ENCODE measurements at regions not wholly inside any gene's neighbourhood (a gene's known extent, or its start where the extent isn't known, plus 50 kb on each side); places are given as distances from the start of the nearest gene placed in this dataset.

DNA sequence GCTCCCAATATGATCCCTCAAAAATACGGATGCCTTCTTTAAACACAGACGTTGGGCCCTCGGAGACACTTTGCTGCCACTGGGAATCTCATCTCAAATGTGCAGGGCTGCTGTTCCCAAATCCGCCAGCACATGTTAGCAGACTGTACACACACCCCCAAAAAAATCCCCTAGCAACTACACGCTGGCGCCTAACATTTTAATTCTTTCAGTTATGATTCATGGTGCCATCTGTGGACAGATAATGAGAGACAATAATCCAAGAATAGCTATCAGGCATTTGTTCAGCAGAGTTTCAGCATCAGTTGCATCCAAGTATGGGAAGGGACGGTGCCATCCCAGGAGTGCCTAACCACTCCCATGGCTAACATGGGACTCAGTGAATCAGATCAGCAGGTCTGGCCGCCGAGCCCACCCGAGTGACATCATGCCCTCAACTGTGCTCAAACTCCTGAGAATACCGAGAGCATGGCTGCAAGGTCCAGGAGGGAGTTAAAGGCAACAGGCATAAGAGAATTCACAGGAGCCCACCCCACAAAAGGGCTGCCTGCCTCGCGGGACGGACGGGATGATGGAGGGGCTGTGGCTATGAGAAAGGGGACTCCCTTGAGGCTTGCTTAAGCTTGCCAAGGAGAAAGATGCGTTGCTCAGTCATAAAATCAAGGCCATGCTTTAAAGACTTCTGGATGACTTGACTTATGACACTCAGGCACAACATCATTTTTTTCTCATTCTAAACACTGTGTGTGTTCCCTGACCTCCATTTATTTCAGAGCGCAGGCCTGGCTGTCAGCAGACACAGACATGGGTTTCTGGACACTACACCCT lies 337.0 kb downstream of the SHANK2 start:
- DNase-seq = no peak

GRCh38 chr11:70916351-70916750 lies 336.0 kb downstream of the SHANK2 start:
- DNase-seq = no peak

GRCh38 chr11:70918242-70918641 lies 334.1 kb downstream of the SHANK2 start:
- DNase-seq = no peak

DNA sequence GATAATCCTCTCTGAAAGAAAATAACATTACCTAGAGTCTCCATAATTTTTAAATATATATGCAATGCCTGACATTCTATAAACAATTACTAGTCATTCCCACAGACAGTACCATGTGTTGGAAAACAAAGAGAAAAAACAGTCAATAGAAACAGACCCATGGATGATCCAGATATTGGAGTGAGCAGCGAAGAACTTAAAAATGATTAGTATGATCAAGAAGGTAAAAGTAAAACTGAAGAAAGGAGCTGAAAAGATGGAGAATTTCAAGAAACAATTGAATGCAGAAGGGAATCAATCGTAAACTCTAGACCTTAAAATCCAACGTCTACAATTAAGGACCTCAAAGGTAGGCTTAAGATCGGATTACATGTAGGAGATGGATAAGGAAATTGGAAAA lies 330.6 kb downstream of the SHANK2 start:
- no peak for DNase-seq

GRCh38 chr11:70924108-70924507 lies 328.3 kb downstream of the SHANK2 start:
- no peak for DNase-seq

- DNase-seq = no peak
These were observed 327.1 kb downstream of the SHANK2 start for GRCh38 chr11:70925238-70925637.

DNA sequence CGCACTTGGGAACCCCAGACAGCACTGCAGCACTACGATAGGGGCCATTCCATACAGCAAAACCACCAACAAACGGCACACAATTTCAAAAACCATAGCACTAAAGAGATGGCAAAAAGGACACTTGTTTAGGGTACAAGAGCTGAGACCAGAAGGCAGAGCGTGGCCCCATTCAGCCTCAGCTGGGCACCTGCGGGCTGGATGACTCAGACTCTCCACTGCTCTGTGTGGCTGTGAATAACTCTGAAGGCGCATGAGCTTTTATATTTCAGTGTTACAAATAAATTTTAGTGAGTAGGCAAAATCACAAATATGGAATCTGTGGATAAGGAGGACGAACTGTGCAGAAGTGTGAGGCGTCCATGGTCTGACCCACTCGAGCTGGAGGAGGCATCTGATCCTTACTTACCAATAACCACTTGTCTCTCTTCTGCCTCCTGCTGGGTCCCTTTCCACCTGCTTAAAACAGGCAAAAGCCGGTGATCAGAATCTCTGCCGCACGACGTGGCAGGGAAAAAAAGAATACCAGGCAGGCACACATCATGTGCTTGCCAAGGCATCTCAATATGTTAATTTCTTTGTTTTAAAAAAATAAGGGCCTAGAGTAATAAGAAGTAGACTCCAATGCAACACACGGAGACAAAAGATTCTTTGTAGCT lies 325.7 kb downstream of the SHANK2 start:
- DNase-seq = no peak

DNA sequence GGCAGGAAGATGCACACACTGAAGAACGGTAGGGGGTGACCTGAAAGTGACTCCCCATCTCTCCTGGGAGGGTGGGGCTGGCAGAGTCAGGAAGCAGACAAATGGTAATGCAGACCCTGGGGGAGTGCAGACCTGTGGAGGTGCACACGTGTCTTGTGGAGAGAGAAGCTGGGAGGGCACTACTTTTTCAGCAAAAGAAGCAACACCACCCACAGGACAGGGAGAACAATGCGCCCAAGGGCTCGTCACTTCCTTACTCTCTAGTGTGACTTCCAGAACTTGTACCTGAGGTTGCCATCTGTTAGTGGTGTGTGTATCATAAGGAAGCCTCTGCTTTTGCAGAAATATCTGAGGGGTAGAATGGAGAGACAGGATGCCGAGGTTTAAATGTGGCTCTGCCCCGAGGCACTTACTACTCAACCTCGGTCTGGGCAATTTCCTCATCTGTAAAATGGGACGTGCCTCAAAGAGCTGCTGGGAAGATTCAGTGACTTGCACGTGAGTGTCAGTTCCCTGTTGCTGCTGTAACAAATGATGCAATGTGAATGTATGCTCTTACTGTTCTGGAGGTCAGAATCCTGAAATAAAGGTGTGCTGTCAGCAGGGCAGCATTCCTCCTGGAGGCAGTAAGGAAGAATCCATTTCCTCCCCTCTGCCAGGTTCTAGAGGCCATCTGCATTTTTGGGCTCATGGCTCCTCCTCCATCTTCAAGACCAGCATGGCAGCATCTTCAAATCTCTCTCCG lies 323.4 kb downstream of the SHANK2 start:
- DNase-seq = no peak

DNA sequence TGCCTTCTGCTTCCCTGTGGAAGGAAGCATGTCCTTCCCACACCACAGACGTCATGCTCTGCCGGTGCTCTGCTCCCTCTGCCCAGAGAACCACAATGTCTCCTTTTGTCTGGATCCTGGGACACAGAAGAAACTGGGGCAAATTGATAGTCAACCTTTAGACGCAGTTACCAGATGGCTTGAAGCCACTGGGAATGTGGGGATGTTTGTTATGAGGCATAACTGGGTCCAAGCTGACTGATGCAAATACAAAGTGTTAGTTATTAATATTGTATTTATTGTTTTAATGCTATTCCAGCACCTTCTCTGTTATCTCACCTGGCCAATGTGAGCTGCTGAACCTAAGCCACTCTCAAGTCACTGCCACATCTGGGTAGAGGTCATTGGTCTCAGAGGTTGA lies 322.2 kb downstream of the SHANK2 start:
- DNase-seq = no peak

GRCh38 chr11:70931430-70931829 lies 320.9 kb downstream of the SHANK2 start:
- DNase-seq = no peak

GRCh38 chr11:70933981-70934583 lies 318.3 kb downstream of the SHANK2 start:
- DNase-seq = no peak

DNA sequence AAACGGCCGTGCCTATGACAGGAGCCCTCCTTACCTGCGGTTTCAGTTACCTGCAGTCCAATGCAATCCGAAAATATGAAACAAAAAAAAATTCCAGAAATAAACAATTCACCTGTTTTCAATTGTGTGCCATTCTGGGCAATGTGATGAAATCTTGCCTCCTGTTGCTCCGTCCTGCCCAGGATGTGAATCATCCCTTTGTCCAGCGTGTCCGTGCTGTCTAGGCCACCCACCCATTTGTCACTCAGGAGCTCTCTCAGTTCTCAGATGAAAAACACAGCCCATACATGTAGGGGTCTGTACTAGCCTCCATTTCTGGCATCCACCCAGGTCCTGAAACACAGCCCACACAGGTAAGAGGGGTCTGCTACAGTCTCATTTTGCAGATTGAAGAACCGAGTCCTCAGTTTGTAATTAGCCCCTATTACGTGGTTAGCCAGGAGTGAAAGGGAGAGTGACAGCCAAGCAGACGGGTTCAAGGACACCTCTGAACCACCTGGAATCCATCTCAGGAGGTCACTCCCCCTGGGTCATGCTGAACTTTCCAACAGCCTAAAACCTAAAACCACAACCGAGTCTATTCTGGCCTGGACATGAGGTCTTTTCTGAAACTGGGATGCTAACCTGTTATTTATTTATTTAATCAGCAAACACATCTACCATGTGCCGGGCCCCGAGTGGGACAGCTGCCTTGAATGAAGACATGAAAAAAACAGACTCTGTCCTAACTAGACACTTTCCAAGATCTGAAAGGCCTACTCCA lies 317.2 kb downstream of the SHANK2 start:
- no peak for DNase-seq

GRCh38 chr11:70942593-70942992 lies 309.8 kb downstream of the SHANK2 start:
- peak in 1 of 2 donors; percentile 11 for DNase-seq

- no peak for DNase-seq
These were observed 308.2 kb downstream of the SHANK2 start for GRCh38 chr11:70944141-70944540.

DNA sequence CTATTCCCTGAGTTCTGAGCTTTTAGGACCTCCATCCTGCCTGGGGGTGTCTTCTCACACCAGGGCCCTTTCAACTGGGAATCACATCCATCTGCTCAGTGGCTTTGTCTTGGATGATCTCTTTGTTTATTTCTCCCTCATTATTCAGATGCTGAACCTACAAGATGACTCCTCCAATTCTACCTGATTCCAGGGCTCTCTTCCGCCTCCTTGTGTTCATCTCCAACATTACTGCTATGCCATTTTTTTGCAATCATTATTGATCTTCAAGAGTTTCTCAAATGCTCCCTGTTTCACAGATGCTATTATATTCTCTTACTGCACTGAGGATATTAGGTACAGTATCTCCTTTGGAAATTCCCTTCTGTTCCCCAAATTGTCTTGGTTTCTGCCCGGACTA lies 307.7 kb downstream of the SHANK2 start:
- no peak for DNase-seq

GRCh38 chr11:70948398-70948797 lies 304.0 kb downstream of the SHANK2 start:
- no peak for DNase-seq

DNA sequence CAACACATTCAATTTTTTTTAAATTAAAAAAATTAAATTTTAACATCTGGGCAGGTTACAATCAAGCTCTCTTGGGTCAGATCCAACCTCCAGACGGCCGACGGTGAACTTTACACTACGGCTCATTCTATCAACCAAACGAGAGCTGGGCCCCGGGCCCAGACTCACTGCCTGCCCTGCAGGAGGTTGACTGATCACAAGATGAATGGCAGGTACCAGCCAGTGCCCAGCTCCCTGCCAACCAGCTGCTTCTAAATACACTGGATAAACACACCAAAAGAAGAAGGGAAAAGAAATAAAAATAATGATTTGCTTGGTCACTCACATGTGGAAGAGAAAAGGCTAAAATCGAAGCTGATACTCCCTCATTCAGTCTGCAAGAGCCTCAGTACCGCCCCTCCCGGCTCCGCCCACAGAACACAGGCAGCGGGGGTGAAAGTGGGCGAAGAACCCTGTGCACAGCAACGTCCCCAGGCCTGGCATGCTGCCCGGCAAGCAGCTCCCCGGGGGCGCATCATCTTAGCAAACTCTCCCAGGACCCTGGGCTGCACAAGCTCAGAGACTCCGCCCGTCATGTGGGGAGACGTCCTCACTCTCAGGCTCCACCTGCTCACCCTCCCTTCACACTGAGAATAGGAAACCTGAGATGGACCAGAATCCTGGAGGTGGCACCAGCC lies 303.4 kb downstream of the SHANK2 start:
- DNase-seq = no peak

DNA sequence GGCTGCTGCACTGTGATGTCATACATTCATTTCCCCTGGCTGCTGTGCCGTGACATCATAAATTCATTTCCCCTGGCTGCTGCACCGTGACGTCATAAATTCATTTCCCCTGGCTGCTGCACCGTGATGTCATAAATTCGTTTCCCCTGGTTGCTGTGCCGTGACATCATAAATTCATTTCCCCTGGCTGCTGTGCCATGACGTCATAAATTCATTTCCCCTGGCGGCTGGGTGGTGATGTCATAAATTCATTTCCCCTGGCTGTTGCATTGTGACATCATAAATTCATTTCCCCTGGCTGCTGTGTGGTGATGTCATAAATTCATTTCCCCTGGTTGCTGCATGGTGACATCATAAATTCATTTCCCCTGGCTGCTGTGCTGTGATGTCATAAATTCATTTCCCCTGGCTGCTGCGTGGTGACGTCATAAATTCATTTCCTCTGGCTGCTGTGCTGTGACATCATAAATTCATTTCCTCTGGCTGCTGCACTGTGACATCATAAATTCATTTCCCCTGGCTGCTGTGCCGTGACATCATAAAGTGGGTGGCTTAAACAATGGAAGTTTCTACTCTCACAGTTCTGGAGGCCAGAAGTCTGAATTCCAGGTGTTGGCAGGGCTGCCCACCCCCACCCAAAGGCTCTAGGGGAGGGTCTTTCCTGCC lies 301.1 kb downstream of the SHANK2 start:
- no peak for DNase-seq

- no peak for DNase-seq
These were observed 300.2 kb downstream of the SHANK2 start for GRCh38 chr11:70952191-70952590.

DNA sequence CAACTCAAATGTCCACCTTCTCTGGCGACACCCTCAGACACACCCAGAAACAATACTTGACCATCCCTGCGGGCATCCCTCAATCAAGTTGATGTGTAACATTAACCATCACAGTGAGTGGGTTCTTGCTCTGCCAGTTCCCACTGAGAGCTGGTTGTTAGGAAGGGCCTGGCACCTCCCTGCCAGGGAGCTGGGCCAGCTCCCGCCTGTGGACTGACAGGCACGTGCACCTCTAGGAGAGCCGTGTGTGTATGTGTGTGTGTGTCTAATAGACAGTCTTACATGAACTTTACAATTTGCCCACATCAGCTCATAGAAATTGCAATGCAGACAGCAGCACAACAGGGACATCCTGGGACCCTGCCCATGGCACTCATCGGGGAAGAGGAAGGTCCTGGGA lies 298.7 kb downstream of the SHANK2 start:
- no peak for DNase-seq

DNA sequence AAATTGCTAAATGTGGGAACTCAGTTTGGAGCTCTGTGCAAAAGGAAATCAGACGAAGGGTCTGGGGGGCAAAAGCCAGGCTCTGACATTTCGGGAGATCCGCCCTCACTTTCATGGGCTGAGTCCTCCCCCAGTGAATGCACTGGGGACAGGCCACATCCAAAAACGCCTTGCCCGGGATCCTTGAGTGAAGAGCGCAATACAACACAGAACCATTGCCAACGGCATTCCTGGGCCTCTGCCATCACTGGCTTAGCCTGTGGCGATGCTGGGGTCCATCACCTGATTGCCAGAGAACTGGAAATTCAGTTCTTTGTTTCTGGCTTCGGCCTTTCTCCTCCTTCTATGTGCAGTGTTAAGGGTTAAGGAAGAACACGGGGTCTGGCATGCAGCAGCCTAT lies 297.9 kb downstream of the SHANK2 start:
- no peak for DNase-seq
